Stimulated activated CD8-positive, alpha-beta memory T cell treated with anti-CD3 and anti-CD28 coated beads, Interleukin-7, amount 100 ng/mL, for 24 hours (primary cell): ENCODE measurements at regions not wholly inside any gene's neighbourhood (a gene's known extent, or its start where the extent isn't known, plus 50 kb on each side); places are given as distances from the start of the nearest gene placed in this dataset.

Experiments
- DNase-seq: peaks from one replicate; pipeline ENCODE4 v3.0.0-alpha.2; 2020; ENCODE audit warnings: low read depth

DNA sequence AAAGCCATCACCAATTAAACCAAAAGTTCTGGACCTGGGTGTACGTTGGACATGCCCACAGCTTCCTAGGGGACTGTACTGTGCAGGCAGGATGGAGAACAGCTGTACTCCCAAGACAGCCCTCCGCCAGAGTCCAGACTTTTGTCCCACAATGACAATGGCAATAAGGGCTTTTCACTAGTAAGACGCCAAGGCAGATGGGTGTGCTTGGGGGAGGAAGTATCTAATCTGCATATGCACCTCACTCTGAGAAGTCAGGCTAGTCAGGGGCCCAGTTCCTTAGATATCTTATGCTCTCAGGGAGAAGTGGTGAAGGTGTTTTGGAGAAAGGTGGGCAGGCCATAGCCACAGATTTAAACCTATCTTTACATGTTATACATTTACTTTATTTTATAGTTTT lies 85.1 kb upstream of the USP47 start:
- DNase-seq: no peak

- no peak for DNase-seq
Measured at GRCh38 chr11:11755871-11756270, 85.9 kb upstream of the USP47 start.

DNA sequence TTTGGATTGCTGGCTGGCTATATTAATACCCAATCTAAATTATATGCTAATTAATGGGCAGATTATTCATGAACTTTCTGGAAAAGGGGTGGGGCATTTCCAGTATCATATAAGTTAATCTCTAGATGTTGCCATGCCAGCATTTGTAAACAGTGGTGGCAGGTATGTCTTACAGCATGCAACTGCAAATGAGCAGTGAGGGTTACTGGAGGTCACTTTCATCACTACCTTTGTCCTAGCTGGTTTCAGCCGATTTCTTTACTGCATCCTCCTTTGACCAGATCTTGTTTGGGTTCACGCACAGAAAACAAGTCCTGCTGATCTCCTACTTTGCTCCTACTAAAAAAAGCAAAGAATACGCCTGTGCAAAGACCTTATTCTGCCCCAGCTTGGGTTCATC lies 89.1 kb upstream of the USP47 start:
- no peak for DNase-seq

GRCh38 chr11:11750017-11750878 lies 91.5 kb upstream of the USP47 start:
- DNase-seq: no peak

- no peak for DNase-seq
Measured at GRCh38 chr11:11748706-11749365, 92.9 kb upstream of the USP47 start.

- DNase-seq: no peak
Measured at GRCh38 chr11:11747570-11747969, 94.2 kb upstream of the USP47 start.

- DNase-seq: no peak
Measured at GRCh38 chr11:11746449-11746848, 95.3 kb upstream of the USP47 start.

DNA sequence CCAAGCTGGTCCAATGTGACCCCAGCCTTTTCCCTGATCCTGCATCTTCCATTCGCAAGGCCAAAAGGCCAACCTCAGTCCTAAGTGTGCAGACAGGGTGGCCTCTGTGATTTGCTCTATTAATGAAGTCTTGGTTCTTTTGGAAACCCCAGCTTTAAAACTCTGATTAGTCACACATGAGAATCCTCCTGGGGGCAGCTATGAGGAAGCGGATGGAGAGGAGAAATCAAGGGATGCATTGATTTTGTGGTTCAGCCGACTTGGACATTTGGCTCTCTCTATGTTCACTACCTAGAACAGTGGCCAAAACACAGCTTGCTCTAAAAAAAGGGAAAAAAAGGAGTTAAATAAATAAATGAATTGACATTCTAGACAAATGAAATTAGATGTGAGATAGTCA lies 98.6 kb upstream of the USP47 start:
- no peak for DNase-seq

- no peak for DNase-seq
Measured at GRCh38 chr11:11742486-11742885, 99.3 kb upstream of the USP47 start.

DNA sequence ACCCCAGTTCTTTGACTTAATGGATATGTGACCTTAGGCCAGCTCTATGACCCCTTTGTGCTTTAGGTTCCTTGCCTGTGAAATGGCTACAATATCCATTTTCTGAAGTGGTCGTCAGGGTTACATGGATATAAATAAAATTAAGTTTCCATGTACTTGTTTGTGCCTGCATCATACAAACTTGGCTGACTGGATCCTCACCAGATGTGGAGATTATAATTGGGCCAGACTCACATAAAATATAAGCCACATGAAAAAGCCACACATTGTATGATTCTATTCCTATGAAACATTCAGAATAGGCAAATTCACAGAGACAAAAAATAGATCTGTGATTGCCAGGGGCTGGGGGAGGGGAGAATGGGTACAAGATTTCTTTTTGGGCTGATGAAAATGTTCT lies 100.9 kb upstream of the USP47 start:
- DNase-seq: no peak

DNA sequence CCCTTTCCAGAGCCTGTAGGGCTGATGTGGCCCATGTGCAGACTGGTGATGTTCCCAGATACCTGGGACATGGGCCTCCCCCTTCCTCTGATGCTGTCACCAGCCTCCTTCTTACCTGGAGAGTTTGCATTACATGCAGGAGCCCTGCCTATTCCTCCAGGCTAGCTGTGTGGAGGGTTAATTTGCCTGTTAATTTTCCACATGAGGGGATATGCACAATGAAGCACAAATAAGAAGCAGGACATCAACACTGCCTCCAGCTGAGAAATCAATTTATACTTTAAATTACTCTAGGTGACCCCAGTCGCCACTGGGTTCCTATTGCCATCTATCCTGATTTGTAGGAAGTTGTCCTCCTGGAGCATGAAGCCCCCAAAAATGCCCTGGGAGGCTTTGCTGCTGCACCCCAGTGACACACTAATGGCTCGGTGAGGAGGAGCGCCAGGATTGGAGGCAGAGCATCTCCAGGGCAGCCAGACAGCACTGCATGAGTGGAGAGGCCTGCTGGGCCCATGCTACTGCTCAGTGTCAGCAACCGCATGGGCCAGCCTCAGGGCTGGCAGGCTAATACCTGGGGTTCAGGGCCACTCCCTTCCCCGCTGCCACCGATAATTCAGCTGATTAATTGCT lies 101.6 kb upstream of the USP47 start:
- DNase-seq: no peak

- DNase-seq: no peak
Measured at GRCh38 chr11:11738370-11738769, 103.4 kb upstream of the USP47 start.

- no peak for DNase-seq
Measured at GRCh38 chr11:11735586-11735985, 106.2 kb upstream of the USP47 start.

DNA sequence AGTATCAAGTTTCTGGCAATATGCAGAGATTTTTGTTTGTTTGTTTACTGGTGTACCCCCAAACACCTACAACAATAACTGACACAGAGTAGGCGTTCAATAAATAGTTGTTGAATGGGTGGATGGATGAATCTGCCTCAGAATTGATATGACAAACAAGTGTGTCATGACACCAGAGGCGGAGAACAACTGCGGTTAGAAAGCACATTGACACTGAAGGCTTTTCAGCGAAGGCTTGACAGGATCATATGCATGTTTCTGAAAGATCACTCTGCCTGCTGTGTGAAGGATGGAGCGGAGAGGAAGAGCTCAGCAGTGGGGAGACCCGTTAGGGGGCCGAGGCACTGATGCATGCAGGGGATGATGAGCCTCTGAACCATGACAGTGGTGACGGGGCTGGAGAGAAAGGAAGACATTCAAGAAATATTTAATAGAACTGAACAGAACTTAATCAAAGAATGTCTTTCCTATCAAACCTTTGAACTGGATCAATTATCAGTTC lies 108.5 kb upstream of the USP47 start:
- DNase-seq: no peak

- DNase-seq: no peak
Measured at GRCh38 chr11:11732116-11732515, 109.7 kb upstream of the USP47 start.

- DNase-seq: no peak
Measured at GRCh38 chr11:11731311-11732083, 109.7 kb upstream of the GALNT18 start.

DNA sequence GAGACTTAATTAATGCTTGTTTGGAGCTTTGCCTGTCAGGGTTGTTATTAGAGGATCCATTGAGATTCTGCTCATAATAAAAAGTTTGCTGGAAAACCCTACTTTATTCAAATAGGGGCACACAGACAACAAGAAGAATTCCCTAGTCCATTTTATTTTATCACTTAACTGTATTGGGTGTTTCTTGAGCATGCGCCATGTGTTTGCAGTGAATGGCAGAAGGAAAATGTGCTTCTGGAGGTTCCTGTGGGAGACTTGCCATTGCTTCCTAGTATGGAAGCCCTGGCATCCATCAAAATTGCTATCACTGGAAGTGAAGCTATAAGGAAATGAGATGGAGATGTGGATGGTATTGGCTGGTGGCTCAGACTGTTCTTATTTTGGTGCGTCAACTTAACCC lies 106.6 kb upstream of the GALNT18 start:
- DNase-seq: no peak

DNA sequence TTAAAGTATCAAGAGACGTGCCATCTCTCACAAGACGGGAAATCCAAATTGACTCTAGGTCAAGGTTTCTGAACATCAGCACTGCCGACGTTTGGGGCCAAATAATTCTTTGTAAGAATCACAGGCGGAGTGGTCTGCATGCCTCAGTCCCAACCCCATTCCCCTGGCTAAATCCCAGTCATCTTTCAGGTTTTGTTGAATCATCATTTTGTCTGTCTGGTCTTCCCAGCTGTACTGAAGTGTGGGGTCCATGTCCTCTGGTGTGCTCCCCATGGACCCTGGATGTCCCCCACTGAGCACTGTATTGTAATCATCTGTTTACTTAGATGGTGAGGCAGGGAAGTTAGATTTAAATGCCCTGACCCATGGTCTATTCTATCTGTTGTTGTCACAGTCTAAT lies 103.6 kb upstream of the GALNT18 start:
- no peak for DNase-seq

DNA sequence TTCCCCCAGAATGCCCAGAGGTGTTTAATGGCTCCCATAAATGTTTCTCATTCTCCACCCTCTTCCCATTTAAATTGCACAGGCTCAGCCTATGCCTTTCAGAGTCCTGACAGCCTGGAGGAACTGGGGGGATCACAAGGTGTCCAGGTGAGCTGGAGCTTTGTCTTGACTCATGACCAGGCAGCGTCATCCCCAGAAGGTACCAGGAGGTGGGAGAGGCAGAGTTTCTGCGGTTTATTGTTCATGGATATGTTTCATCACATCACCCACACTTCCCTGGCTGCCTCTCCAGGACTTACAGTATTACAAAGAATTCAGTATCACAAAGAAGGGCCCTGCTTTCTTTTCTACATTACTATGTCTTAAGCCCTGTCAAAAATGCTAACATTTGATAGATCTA lies 103.2 kb upstream of the GALNT18 start:
- DNase-seq: no peak

DNA sequence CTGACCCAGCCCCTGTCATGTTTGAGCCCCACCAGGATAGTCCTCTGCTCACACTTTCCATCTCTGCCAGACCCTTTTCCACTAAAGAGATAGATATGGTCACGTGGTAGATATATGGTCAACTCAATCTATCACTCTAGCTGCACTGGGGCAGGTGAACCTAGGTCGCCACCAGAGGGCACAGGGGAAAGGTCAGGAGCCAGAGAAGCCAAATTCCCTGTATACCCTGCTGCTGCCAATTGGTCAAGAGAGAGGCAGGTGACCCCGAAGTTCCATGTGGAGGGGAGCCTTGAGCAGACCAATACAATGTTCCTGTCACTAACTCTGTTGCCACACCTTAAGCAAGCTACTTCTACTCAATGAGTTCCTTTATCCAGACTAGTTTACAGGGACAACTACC lies 101.1 kb upstream of the GALNT18 start:
- DNase-seq: no peak

GRCh38 chr11:11722246-11722645 lies 100.4 kb upstream of the GALNT18 start:
- DNase-seq: no peak

GRCh38 chr11:11718511-11718910 lies 96.7 kb upstream of the GALNT18 start:
- no peak for DNase-seq
